CD4-positive, alpha-beta T cell (primary cell): ENCODE measurements at regions not wholly inside any gene's neighbourhood (a gene's known extent, or its start where the extent isn't known, plus 50 kb on each side); places are given as distances from the start of the nearest gene placed in this dataset.

Source experiments
- ATAC-seq: fragments of 200-7000 bp; cut with Tn5 transposase; one replicate; pipeline ENCODE4 v1.10.0; 2022; ENCODE audit warnings: mild to moderate bottlenecking; ENCODE audit not compliant: poor library complexity
- CTCF ChIA-PET: fragments of 350-600 bp; sonication (Branson Sonifier 250); formaldehyde crosslinking; loops from one replicate; lab custom pipeline; 2021; ENCODE audit warnings: antibody characterized with exemption, inconsistent platforms; lab: Charles Lee
- POLR2A ChIA-PET: fragments of 350-600 bp; sonication (Branson Sonifier 250); formaldehyde crosslinking; loops from one replicate; lab custom pipeline; 2021; ENCODE audit warnings: antibody characterized with exemption, inconsistent platforms; lab: Charles Lee
- DNase-seq, 14 experiments: peaks; one replicate each; pipeline ENCODE4 v3.0.0-alpha.2; 2013 to 2020; ENCODE audit warnings: mixed read lengths in 2 of 14
- H3K27ac ChIP-seq, 2 donors: one replicate each; pipeline versions ENCODE4 v1.5.1 to v1.7.0; 2013; ENCODE audit warnings: low read length in 2 of 2, low read depth in 1 of 2, mild to moderate bottlenecking in 1 of 2
- H3K27me3 ChIP-seq, 2 experiments: 1 replicate in 1 of 2; 2 replicates in 1 of 2; pipeline versions ENCODE4 v1.6.1 to v1.7.0; 2013; ENCODE audit warnings: low read length in 2 of 2, control low read depth in 1 of 2, mild to moderate bottlenecking in 1 of 2, moderate library complexity in 1 of 2; ENCODE audit not compliant: insufficient read depth in 2 of 2, control insufficient read depth in 1 of 2
- H3K36me3 ChIP-seq: one replicate; pipeline ENCODE4 v1.6.1; 2013; ENCODE audit warnings: low read length, control low read depth; ENCODE audit not compliant: insufficient read depth
- H3K4me1 ChIP-seq: one replicate; pipeline ENCODE4 v1.6.1; 2013; ENCODE audit warnings: low read length, control low read depth; ENCODE audit not compliant: insufficient read depth
- H3K4me3 ChIP-seq: one replicate; pipeline ENCODE4 v1.5.1; 2013; ENCODE audit warnings: mild to moderate bottlenecking, low read length, moderate library complexity
- H3K9me3 ChIP-seq, 2 experiments: 1 replicate in 1 of 2; 2 replicates in 1 of 2; pipeline versions ENCODE4 v1.6.1 to v1.7.0; 2013; ENCODE audit warnings: low read length in 2 of 2, mild to moderate bottlenecking in 2 of 2, control low read depth in 1 of 2, moderate library complexity in 1 of 2; ENCODE audit not compliant: control insufficient read depth in 1 of 2, insufficient read depth in 1 of 2
- H3K27ac Mint-ChIP-seq: one replicate; pipeline ENCODE4 v1.8.0; 2020; ENCODE audit warnings: mixed read lengths
- H3K27me3 Mint-ChIP-seq: one replicate; pipeline ENCODE4 v1.8.0; 2021; ENCODE audit warnings: mixed read lengths
- H3K36me3 Mint-ChIP-seq: one replicate; pipeline ENCODE4 v1.8.0; 2021; ENCODE audit warnings: low read depth, mixed read lengths
- H3K4me1 Mint-ChIP-seq: one replicate; pipeline ENCODE4 v1.8.0; 2021; ENCODE audit warnings: low read depth, mixed read lengths
- H3K4me3 Mint-ChIP-seq: one replicate; pipeline ENCODE4 v1.8.0; 2020; ENCODE audit warnings: mild to moderate bottlenecking, mixed read lengths
- H3K9me3 Mint-ChIP-seq: one replicate; pipeline ENCODE4 v1.8.0; 2020; ENCODE audit warnings: mixed read lengths
- intact Hi-C, 2 experiments: fragments of 100-400 bp; cut with DNase I in 1 of 2; cut with micrococcal nuclease in 1 of 2; formaldehyde crosslinking; loops; one replicate each; pipeline versions ENCODE4 v1.15.1 to v1.9.0; 2023 to 2025; cut with DNase I, micrococcal nuclease
- TF ChIP-seq, protein P1 (sequence below): fragments of 200-600 bp; IDR thresholded peaks from one replicate; pipeline ENCODE4 v1.8.0; 2022; ENCODE audit warnings: antibody characterized with exemption, mild to moderate bottlenecking

DNA sequence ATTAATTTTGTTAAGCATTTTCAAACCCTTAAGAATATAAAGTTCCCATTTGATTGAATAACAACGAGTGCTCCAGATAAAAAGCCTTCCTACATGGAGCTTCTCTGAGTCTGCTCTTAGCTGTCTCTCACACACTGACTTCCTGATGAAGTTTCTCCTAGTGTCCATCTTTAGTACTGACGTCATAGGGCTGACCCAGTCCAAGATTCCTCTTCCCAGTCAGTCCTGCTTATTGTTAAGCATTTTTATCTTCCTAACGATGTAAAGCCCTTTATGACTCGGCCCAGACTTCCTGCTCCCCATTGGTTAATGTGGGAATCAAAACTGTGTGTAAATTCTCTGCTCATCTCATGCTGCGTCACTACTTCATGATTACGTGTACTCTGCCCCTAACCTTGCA lies 398.8 kb downstream of the TFEC start:
- H3K9me3 ChIP-seq: no peaks in the 10 kb centered on the region
- no peaks in the 10 kb centered on the region for H3K4me1 ChIP-seq
- Mint-ChIP-seq H3K9me3 (no peaks in the 10 kb centered on the region), H3K4me3 (no peak overlapping the region), H3K36me3 (no peaks in the 10 kb centered on the region), H3K27ac (no peak overlapping the region), H3K27me3 (no peaks in the 10 kb centered on the region), H3K4me1 (no peaks in the 10 kb centered on the region)
- no peaks in the 10 kb centered on the region for H3K36me3 ChIP-seq
- H3K27ac ChIP-seq: no peak overlapping the region
- no peak for ATAC-seq
- intact Hi-C loops: no loop called here
- no peak overlapping the region for H3K4me3 ChIP-seq
- H3K27me3 ChIP-seq: no peaks in the 10 kb centered on the region
- CTCF ChIA-PET: interaction anchor here (1.3 kb wide), 1 partner anchor 15 kb away, joined by 3 read pairs; no protein-coding TSS in a partner anchor
- DNase-seq: no peak
- POLR2A ChIA-PET: no interaction called here
- TF ChIP-seq, protein P1, sequence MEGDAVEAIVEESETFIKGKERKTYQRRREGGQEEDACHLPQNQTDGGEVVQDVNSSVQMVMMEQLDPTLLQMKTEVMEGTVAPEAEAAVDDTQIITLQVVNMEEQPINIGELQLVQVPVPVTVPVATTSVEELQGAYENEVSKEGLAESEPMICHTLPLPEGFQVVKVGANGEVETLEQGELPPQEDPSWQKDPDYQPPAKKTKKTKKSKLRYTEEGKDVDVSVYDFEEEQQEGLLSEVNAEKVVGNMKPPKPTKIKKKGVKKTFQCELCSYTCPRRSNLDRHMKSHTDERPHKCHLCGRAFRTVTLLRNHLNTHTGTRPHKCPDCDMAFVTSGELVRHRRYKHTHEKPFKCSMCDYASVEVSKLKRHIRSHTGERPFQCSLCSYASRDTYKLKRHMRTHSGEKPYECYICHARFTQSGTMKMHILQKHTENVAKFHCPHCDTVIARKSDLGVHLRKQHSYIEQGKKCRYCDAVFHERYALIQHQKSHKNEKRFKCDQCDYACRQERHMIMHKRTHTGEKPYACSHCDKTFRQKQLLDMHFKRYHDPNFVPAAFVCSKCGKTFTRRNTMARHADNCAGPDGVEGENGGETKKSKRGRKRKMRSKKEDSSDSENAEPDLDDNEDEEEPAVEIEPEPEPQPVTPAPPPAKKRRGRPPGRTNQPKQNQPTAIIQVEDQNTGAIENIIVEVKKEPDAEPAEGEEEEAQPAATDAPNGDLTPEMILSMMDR: no peak

DNA sequence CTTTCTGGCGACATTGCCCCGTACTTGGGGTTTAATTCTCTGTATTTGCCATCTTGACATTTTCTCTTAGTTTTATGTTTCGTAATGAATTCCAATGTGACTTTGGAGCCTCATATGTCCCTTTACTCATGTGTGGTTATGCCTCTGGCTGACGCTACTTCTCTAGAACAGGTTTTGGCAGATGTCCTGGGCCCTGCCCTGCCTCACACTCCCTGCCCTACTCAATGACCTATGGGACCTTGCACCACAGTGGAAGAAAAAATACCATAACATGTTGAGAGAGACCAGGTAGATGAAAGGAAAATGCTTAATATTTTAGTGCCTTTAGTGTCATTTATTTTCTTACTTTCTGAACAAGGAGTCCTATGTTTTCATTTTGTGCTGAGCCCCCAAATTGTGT lies 400.5 kb downstream of the TFEC start:
- no peaks in the 10 kb centered on the region for H3K9me3 ChIP-seq
- H3K4me3 ChIP-seq: no peak overlapping the region
- ChIA-PET CTCF (no interaction called here), POLR2A (no interaction called here)
- intact Hi-C loops: no loop called here
- H3K4me1 ChIP-seq: no peaks in the 10 kb centered on the region
- no peak overlapping the region for H3K27ac Mint-ChIP-seq
- no peaks in the 10 kb centered on the region for H3K27me3 ChIP-seq
- no peaks in the 10 kb centered on the region for H3K27me3 Mint-ChIP-seq
- no peaks in the 10 kb centered on the region for H3K4me1 Mint-ChIP-seq
- H3K36me3 Mint-ChIP-seq: no peaks in the 10 kb centered on the region
- TF ChIP-seq, protein P1: no peak
- DNase-seq (no peak), ATAC-seq (no peak)
- H3K36me3 ChIP-seq: no peaks in the 10 kb centered on the region
- no peaks in the 10 kb centered on the region for H3K9me3 Mint-ChIP-seq
- H3K27ac ChIP-seq: no peak overlapping the region
- no peak overlapping the region for H3K4me3 Mint-ChIP-seq

DNA sequence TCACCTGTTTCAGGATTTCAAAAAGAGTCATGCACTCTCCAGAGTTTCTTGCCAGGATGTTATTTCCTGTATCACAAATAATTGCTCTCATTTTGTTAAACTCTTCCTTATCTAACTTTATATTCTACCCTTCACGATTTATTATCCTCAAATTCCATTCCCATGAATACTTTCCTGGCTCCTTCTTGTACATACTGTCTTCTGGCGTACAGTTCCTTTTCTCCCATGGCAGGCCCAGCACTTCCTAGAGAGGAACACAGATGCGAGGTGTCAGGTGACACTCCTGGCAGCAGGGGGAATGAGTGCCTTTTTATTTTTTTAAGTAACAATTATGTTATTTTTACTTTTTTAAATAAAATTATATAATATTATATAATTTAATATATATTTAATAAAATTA lies 411.9 kb downstream of the TFEC start:
- no peak overlapping the region for H3K27ac ChIP-seq
- ChIA-PET CTCF (no interaction called here), POLR2A (no interaction called here)
- ATAC-seq: no peak
- no peaks in the 10 kb centered on the region for H3K9me3 ChIP-seq
- H3K4me3 ChIP-seq: no peak overlapping the region
- TF ChIP-seq, protein P1: no peak
- DNase-seq: no peak
- no peaks in the 10 kb centered on the region for H3K36me3 Mint-ChIP-seq
- H3K4me1 Mint-ChIP-seq: no peaks in the 10 kb centered on the region
- intact Hi-C loops: no loop called here
- H3K4me1 ChIP-seq: no peaks in the 10 kb centered on the region
- no peaks in the 10 kb centered on the region for H3K9me3 Mint-ChIP-seq
- no peaks in the 10 kb centered on the region for H3K27me3 ChIP-seq
- H3K27me3 Mint-ChIP-seq: no peaks in the 10 kb centered on the region
- no peak overlapping the region for H3K4me3 Mint-ChIP-seq
- H3K36me3 ChIP-seq: no peaks in the 10 kb centered on the region
- no peak overlapping the region for H3K27ac Mint-ChIP-seq
